ENCODE measurements at regions not wholly inside any gene's neighbourhood (a gene's known extent, or its start where the extent isn't known, plus 50 kb on each side); places are given as distances from the start of the nearest gene placed in this dataset.
A peak's percentile ranks its signal among the peaks of the same experiment; 100 is the strongest.

DNA sequence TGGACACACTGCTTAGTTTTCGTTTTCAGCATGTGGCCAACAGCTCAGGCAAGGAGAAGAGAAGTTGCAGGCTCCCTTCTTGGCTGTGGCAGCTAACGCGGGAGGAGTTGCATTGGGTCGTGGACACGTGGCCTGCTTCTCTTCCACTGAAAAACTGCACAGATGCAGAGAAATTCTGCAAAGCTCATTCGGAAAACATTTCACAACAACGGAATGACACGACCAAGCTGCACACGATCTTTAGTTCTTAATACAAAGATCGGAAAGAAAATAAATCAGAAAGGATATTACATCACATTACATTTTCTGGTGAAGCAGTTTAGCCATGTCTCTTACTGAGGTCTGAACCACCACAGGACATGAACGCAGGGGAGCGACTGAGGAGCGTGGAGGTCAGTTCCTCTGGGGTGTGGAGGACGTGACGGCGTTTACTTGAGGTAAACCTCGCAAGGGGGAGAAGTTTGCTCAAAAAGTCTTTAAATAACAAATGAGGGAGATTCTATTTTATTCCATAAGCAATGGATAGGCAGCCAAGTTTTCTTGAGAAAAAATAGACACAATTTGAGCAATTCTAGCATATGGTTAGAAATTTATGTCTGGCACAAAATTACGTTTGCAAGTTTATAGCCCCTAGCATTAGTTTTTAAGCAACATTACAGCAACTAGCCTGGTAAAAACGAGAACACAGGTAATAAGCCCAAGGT lies 178.3 kb downstream of the THBS2 start:
- Histone ChIP-seq H3K4me1 (no peaks in the 10 kb centered on the region), H3K4me3 (no peak overlapping the region), H3K9me3 (no peaks in the 10 kb centered on the region), H3K36me3 (no peaks in the 10 kb centered on the region), H3K27ac (no peak overlapping the region), H3K9ac (ENCODE audit: low read depth in 2 of 2, low read length in 2 of 2) (no peak overlapping the region), H3K27me3 (no peaks in the 10 kb centered on the region)
- TF ChIP-seq, protein P1, sequence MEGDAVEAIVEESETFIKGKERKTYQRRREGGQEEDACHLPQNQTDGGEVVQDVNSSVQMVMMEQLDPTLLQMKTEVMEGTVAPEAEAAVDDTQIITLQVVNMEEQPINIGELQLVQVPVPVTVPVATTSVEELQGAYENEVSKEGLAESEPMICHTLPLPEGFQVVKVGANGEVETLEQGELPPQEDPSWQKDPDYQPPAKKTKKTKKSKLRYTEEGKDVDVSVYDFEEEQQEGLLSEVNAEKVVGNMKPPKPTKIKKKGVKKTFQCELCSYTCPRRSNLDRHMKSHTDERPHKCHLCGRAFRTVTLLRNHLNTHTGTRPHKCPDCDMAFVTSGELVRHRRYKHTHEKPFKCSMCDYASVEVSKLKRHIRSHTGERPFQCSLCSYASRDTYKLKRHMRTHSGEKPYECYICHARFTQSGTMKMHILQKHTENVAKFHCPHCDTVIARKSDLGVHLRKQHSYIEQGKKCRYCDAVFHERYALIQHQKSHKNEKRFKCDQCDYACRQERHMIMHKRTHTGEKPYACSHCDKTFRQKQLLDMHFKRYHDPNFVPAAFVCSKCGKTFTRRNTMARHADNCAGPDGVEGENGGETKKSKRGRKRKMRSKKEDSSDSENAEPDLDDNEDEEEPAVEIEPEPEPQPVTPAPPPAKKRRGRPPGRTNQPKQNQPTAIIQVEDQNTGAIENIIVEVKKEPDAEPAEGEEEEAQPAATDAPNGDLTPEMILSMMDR (IDR thresholded peaks at IDR 0.05) = no peak
- intact Hi-C loops (cut with DNase I) = no loop called here
- DNase-seq = peak; percentile 43

DNA sequence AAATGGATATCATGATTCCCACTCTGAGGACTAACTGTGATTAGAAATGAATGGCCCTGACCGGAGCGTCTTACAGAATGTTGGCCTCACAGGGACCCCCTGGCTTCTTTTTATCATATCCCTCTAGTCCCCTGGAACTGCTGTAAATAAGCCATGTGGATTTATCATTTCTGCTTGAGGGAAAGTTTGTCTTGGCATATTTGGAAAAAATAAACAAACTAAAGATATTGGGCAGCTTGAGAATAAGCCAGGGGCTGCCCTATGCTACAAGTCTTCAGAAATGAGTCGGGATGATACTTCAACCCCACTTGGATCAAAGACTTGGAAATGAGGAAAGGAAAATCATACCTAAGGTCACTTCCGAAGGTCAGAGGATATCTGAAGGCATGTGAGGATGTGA lies 179.1 kb downstream of the THBS2 start:
- intact Hi-C loops (cut with DNase I) = no loop called here
- no peaks in the 10 kb centered on the region for H3K9me3 ChIP-seq
- H3K4me1 ChIP-seq = no peaks in the 10 kb centered on the region

GRCh38 chr6:169073311-169073710 lies 180.3 kb downstream of the THBS2 start:
- intact Hi-C loops (cut with DNase I) = no loop called here
- Histone ChIP-seq H3K9me3 (no peaks in the 10 kb centered on the region), H3K36me3 (no peaks in the 10 kb centered on the region), H3K4me1 (no peaks in the 10 kb centered on the region), H3K4me3 (no peak overlapping the region), H3K9ac (ENCODE audit: low read depth in 2 of 2, low read length in 2 of 2) (no peak overlapping the region), H3K27ac (no peak overlapping the region), H3K27me3 (no peaks in the 10 kb centered on the region)
- TF ChIP-seq, protein P1 (IDR thresholded peaks at IDR 0.05) = no peak
- DNase-seq = no peak

More for the DNA sequence above, 179.1 kb downstream of the THBS2 start:
- TF ChIP-seq, protein P1 (IDR thresholded peaks at IDR 0.05) = no peak
- Histone ChIP-seq H3K9ac (ENCODE audit: low read depth in 2 of 2, low read length in 2 of 2) (no peak overlapping the region), H3K27ac (no peak overlapping the region), H3K27me3 (no peaks in the 10 kb centered on the region), H3K36me3 (no peaks in the 10 kb centered on the region), H3K4me3 (no peak overlapping the region)
- no peak for DNase-seq

GRCh38 chr6:169072127-169073042 lies 181.3 kb downstream of the THBS2 start:
- no peaks in the 10 kb centered on the region for H3K4me1 ChIP-seq
- H3K4me3 ChIP-seq = no peak overlapping the region
- H3K36me3 ChIP-seq = no peaks in the 10 kb centered on the region
- H3K27ac ChIP-seq = peak overlapping the region; percentile 23
- no peak for DNase-seq
- no peaks in the 10 kb centered on the region for H3K27me3 ChIP-seq
- H3K9me3 ChIP-seq = no peaks in the 10 kb centered on the region
- TF ChIP-seq, protein P1 (IDR thresholded peaks at IDR 0.05) = no peak
- intact Hi-C loops (cut with DNase I) = no loop called here
- H3K9ac ChIP-seq (ENCODE audit: low read depth in 2 of 2, low read length in 2 of 2) = peak overlapping the region in 1 of 2 donors; percentile 2

- Histone ChIP-seq H3K9ac (ENCODE audit: low read depth in 2 of 2, low read length in 2 of 2) (no peak overlapping the region), H3K4me3 (no peak overlapping the region), H3K36me3 (no peaks in the 10 kb centered on the region), H3K27ac (peak overlapping the region; percentile 23), H3K4me1 (no peaks in the 10 kb centered on the region), H3K9me3 (no peaks in the 10 kb centered on the region), H3K27me3 (no peaks in the 10 kb centered on the region)
- DNase-seq = no peak
- intact Hi-C loops (cut with DNase I) = no loop called here
- TF ChIP-seq, protein P1 (IDR thresholded peaks at IDR 0.05) = no peak
Observed at GRCh38 chr6:169071394-169071793, 182.3 kb downstream of the THBS2 start.
